SK-N-SH treated with all-trans-retinoic acid at 6 μM for 48 hours (cell line): ENCODE measurements at regions not wholly inside any gene's neighbourhood (a gene's known extent, or its start where the extent isn't known, plus 50 kb on each side); places are given as distances from the start of the nearest gene placed in this dataset.

Experiments
- ARNTL ChIP-seq: fragments of 450-650 bp; formaldehyde crosslinking; IDR thresholded peaks from 2 replicates; pipeline ENCODE4 v1.5.0; 2020; ENCODE audit warnings: low read depth, mild to moderate bottlenecking, moderate library complexity, borderline replicate concordance
- ISL1 ChIP-seq: fragments of 250-450 bp; sonication (Bioruptor Pico); IDR thresholded peaks from 2 replicates; pipeline ENCODE4 v2.1.2; 2022; ENCODE audit warnings: mild to moderate bottlenecking, moderate library complexity
- OSR1 ChIP-seq: fragments of 250-450 bp; sonication (Bioruptor Pico); IDR thresholded peaks from 2 replicates; pipeline ENCODE4 v1.8.0; 2022; ENCODE audit warnings: moderate library complexity, mild to moderate bottlenecking, inconsistent platforms
- PATZ1 ChIP-seq: fragments of 250-450 bp; sonication (Bioruptor Pico); IDR thresholded peaks from 2 replicates; pipeline ENCODE4 v1.8.0; 2020; ENCODE audit warnings: mild to moderate bottlenecking, moderate library complexity, borderline replicate concordance
- PPARA ChIP-seq: fragments of 250-450 bp; sonication (Bioruptor Pico); IDR thresholded peaks from 2 replicates; pipeline ENCODE4 v1.5.0; 2020; ENCODE audit warnings: mild to moderate bottlenecking, borderline replicate concordance
- RARB ChIP-seq: fragments of 250-450 bp; sonication (Bioruptor Pico); IDR thresholded peaks from 2 replicates; pipeline ENCODE4 v1.8.0; 2021; ENCODE audit warnings: mild to moderate bottlenecking, moderate library complexity
- SNAI2 ChIP-seq: fragments of 250-450 bp; sonication (Bioruptor Pico); IDR thresholded peaks from 2 replicates; pipeline ENCODE4 v1.5.0; 2020; ENCODE audit warnings: mild to moderate bottlenecking, moderate library complexity
- TCF4 ChIP-seq: fragments of 250-450 bp; sonication (Bioruptor Pico); IDR thresholded peaks from 2 replicates; pipeline ENCODE4 v1.8.0; 2021; ENCODE audit warnings: mild to moderate bottlenecking, moderate library complexity, borderline replicate concordance
- ZFP3 ChIP-seq: fragments of 250-450 bp; sonication (Bioruptor Pico); IDR thresholded peaks from 2 replicates; pipeline ENCODE4 v1.5.0; 2020; ENCODE audit warnings: mild to moderate bottlenecking, moderate library complexity
- ZFP30 ChIP-seq: fragments of 450-650 bp; formaldehyde crosslinking; IDR thresholded peaks from 2 replicates; pipeline ENCODE4 v1.5.0; 2022; ENCODE audit warnings: mild to moderate bottlenecking, moderate library complexity
- ZNF565 ChIP-seq: fragments of 450-650 bp; formaldehyde crosslinking; conservative IDR thresholded peaks from 2 replicates; pipeline ENCODE4 v1.5.0; 2020; ENCODE audit warnings: low read depth, mild to moderate bottlenecking, moderate library complexity
- ZNF8 ChIP-seq: fragments of 450-650 bp; formaldehyde crosslinking; IDR thresholded peaks from 2 replicates; pipeline ENCODE4 v1.5.0; 2020; ENCODE audit warnings: mild to moderate bottlenecking, moderate library complexity

- TF ChIP-seq PATZ1 (CRISPR knock-in tag) (no peak), OSR1 (no peak), ISL1 (CRISPR knock-in tag) (no peak), ZNF8 (CRISPR knock-in tag) (no peak), ARNTL (CRISPR knock-in tag) (no peak), SNAI2 (CRISPR knock-in tag) (no peak), ZFP3 (no peak), ZNF565 (no peak), RARB (CRISPR knock-in tag) (no peak), PPARA (CRISPR knock-in tag) (no peak), ZFP30 (CRISPR knock-in tag) (no peak), TCF4 (CRISPR knock-in tag) (no peak)
These were observed 222.6 kb downstream of the HTR7 start for GRCh38 chr10:90635111-90635765.
